ENCODE measurements at regions not wholly inside any gene's neighbourhood (a gene's known extent, or its start where the extent isn't known, plus 50 kb on each side); places are given as distances from the start of the nearest gene placed in this dataset.

- no peak for TF ChIP-seq CTCF (IDR thresholded peaks at IDR 0.05)
- no peak for TF ChIP-seq ZFX (IDR thresholded peaks at IDR 0.05; ENCODE audit: borderline replicate concordance)
Observed at GRCh38 chr11:92907671-92908070, 61.8 kb upstream of the MTNR1B start.
